ENCODE measurements at regions not wholly inside any gene's neighbourhood (a gene's known extent, or its start where the extent isn't known, plus 50 kb on each side); places are given as distances from the start of the nearest gene placed in this dataset.

DNA sequence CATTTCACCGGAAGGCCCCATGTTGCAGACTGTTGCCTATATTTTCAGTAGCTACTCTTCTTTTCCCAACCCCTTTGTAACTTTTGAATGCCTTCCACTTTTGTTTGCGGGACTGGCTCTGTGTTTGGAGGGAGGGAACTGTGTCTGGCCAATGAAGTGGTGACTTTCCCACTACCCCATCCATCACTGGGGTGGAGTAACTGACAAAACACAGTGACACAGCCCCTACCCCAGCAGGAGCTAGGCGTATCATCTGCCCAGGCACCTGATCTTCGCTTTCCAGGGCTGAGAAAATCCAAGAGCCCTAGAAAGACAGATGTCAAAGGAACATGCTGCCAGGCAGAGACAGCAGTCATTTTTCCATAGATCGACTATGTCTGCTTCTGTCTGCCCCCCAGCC lies 710.6 kb upstream of the CELF2 start:
- DNase-seq (ENCODE audit: low spot score in 2 of 2), result no peak
- H3K9me3 Mint-ChIP-seq, result peaks cover 7% of the 10 kb centered on the region
- H3K36me3 Mint-ChIP-seq, result no peaks in the 10 kb centered on the region
- no peak overlapping the region for H3K27ac Mint-ChIP-seq
- H3K4me3 Mint-ChIP-seq, result no peak overlapping the region
- ATAC-seq, result no peak
- H3K4me1 Mint-ChIP-seq, result no peaks in the 10 kb centered on the region

GRCh38 chr10:10307551-10307950 lies 710.1 kb upstream of the CELF2 start:
- Mint-ChIP-seq H3K9me3 (peaks cover 7% of the 10 kb centered on the region), H3K36me3 (no peaks in the 10 kb centered on the region), H3K27ac (no peak overlapping the region), H3K4me1 (no peaks in the 10 kb centered on the region), H3K4me3 (no peak overlapping the region)
- DNase-seq (ENCODE audit: low spot score in 2 of 2), result no peak
- ATAC-seq, result no peak

- Mint-ChIP-seq H3K9me3 (peaks cover 7% of the 10 kb centered on the region), H3K4me3 (no peak overlapping the region), H3K4me1 (no peaks in the 10 kb centered on the region), H3K36me3 (no peaks in the 10 kb centered on the region), H3K27ac (no peak overlapping the region)
- ATAC-seq, result no peak
- no peak for DNase-seq (ENCODE audit: low spot score in 2 of 2)
Measured at GRCh38 chr10:10310498-10310897, 707.2 kb upstream of the CELF2 start.

- no peak overlapping the region for H3K27ac Mint-ChIP-seq
- peaks cover 7% of the 10 kb centered on the region for H3K9me3 Mint-ChIP-seq
- no peak for ATAC-seq
- H3K36me3 Mint-ChIP-seq, result no peaks in the 10 kb centered on the region
- no peak for DNase-seq (ENCODE audit: low spot score in 2 of 2)
- no peaks in the 10 kb centered on the region for H3K4me1 Mint-ChIP-seq
- H3K4me3 Mint-ChIP-seq, result no peak overlapping the region
Measured at GRCh38 chr10:10311966-10312365, 705.7 kb upstream of the CELF2 start.

DNA sequence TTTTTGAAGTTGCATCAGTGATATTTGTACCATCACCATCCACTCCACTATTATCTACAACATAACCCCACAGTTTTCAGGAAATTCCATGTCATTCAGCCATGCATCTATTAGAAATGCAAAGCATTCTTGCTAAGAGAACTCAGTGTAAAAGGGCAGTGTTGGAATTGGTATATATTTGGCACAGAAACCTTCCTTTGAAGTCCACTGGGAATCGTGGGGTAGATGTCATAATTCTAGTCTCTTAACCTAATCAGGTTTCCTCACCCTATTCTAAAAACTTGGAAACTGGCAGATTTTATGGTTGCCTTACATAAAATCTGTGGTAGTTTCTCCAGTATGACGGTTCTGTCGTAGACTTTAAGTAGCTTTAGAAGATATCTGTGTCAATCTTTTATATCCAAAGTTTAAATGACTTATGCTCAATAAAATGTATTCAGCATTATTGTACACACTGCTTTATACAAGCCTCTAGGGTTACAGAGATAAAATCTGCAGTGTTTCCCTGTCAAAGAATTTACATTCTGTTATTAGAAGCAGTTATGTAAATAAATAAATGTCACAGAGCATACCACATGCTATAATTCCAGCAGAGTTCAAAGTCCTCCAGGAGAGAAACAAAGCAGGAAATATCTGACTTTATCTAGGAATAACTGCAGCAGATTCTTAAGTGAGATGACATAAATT lies 704.4 kb upstream of the CELF2 start:
- H3K27ac Mint-ChIP-seq, result no peak overlapping the region
- H3K4me1 Mint-ChIP-seq, result no peaks in the 10 kb centered on the region
- DNase-seq (ENCODE audit: low spot score in 2 of 2) (no peak), ATAC-seq (no peak)
- H3K9me3 Mint-ChIP-seq, result peaks cover 7% of the 10 kb centered on the region
- no peak overlapping the region for H3K4me3 Mint-ChIP-seq
- no peaks in the 10 kb centered on the region for H3K36me3 Mint-ChIP-seq

- H3K27ac Mint-ChIP-seq, result no peak overlapping the region
- H3K4me1 Mint-ChIP-seq, result no peaks in the 10 kb centered on the region
- H3K9me3 Mint-ChIP-seq, result peaks cover 5% of the 10 kb centered on the region
- no peak for DNase-seq (ENCODE audit: low spot score in 2 of 2)
- no peak overlapping the region for H3K4me3 Mint-ChIP-seq
- ATAC-seq, result no peak
- no peaks in the 10 kb centered on the region for H3K36me3 Mint-ChIP-seq
Measured at GRCh38 chr10:10314626-10315025, 703.0 kb upstream of the CELF2 start.

GRCh38 chr10:10315989-10316388 lies 701.7 kb upstream of the CELF2 start:
- H3K9me3 Mint-ChIP-seq, result no peaks in the 10 kb centered on the region
- H3K27ac Mint-ChIP-seq, result no peak overlapping the region
- H3K4me1 Mint-ChIP-seq, result no peaks in the 10 kb centered on the region
- H3K36me3 Mint-ChIP-seq, result no peaks in the 10 kb centered on the region
- no peak for DNase-seq (ENCODE audit: low spot score in 2 of 2)
- no peak for ATAC-seq
- H3K4me3 Mint-ChIP-seq, result no peak overlapping the region

GRCh38 chr10:10317151-10317550 lies 700.5 kb upstream of the CELF2 start:
- no peaks in the 10 kb centered on the region for H3K4me1 Mint-ChIP-seq
- ATAC-seq (no peak), DNase-seq (ENCODE audit: low spot score in 2 of 2) (no peak)
- H3K4me3 Mint-ChIP-seq, result no peak overlapping the region
- no peaks in the 10 kb centered on the region for H3K36me3 Mint-ChIP-seq
- no peak overlapping the region for H3K27ac Mint-ChIP-seq
- peaks cover 2% of the 10 kb centered on the region for H3K9me3 Mint-ChIP-seq

DNA sequence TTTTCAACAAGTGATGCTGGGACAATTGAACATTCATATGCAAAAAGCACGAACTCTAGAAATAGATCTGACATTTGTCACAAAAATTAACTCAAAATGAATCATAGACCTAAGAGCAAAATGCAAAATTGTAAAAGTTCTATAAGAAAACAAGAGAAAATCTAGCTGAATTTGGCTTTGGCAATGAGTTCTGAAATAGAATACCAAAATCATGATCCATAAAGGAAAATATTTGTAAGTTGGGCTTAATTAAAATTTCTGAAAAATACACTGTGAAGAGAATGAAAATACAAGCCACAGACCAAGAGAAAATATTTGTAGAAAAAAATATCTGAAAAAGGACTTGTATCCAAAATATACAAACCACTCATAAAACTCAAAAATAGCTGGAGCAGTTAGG lies 698.8 kb upstream of the CELF2 start:
- no peaks in the 10 kb centered on the region for H3K36me3 Mint-ChIP-seq

DNA sequence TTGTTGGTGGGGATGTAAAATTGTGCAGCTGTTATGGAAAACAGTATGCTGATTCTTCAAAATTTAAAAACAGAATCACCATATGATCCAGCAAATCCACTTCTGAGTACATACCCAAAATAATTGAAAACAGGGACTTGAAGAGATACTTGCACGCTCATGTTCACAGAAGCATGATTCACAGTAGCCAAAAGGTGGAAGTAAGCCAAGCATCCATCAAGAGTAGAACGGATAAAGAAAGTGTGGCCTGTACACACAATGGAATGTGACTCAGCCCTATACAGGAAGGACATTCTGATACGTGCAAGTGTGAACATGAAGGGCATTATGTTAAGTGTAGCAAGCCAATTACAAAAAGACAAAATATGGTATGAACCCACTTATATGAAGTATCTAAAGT lies 696.7 kb upstream of the CELF2 start:
- no peak overlapping the region for H3K4me3 Mint-ChIP-seq
- no peaks in the 10 kb centered on the region for H3K4me1 Mint-ChIP-seq
- ATAC-seq (no peak), DNase-seq (ENCODE audit: low spot score in 2 of 2) (no peak)
- H3K36me3 Mint-ChIP-seq, result no peaks in the 10 kb centered on the region
- H3K27ac Mint-ChIP-seq, result no peak overlapping the region
- peaks cover 6% of the 10 kb centered on the region for H3K9me3 Mint-ChIP-seq

More for the DNA sequence above, 698.8 kb upstream of the CELF2 start:
- Mint-ChIP-seq H3K9me3 (peaks cover 6% of the 10 kb centered on the region), H3K27ac (no peak overlapping the region), H3K4me1 (no peaks in the 10 kb centered on the region), H3K4me3 (no peak overlapping the region)
- no peak for DNase-seq (ENCODE audit: low spot score in 2 of 2)
- ATAC-seq, result no peak

- no peaks in the 10 kb centered on the region for H3K4me1 Mint-ChIP-seq
- DNase-seq (ENCODE audit: low spot score in 2 of 2) (no peak), ATAC-seq (no peak)
- H3K9me3 Mint-ChIP-seq, result peaks cover 5% of the 10 kb centered on the region
- no peak overlapping the region for H3K27ac Mint-ChIP-seq
- no peak overlapping the region for H3K4me3 Mint-ChIP-seq
- H3K36me3 Mint-ChIP-seq, result no peaks in the 10 kb centered on the region
Measured at GRCh38 chr10:10326116-10326515, 691.6 kb upstream of the CELF2 start.

DNA sequence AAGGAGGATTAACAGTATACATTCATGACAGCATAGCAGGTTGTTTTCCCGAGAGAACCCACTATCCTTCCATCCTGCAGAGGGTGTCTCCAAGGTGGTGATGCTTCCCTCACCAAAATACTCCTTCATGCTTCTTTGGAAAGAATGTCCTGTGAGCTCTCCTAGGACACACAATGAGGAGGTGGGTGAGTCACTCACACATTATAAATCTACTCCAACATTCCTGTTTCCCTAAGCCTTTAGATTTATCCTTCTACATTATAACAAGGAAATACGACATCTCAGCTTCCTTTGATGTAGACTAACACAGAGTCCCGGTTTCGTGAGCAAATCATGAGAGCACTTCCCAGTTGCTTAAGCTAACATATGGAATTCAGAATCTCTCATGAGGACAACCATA lies 689.7 kb upstream of the CELF2 start:
- Mint-ChIP-seq H3K27ac (no peak overlapping the region), H3K36me3 (no peaks in the 10 kb centered on the region), H3K4me3 (no peak overlapping the region), H3K9me3 (peaks cover 4% of the 10 kb centered on the region), H3K4me1 (no peaks in the 10 kb centered on the region)
- DNase-seq (ENCODE audit: low spot score in 2 of 2) (no peak), ATAC-seq (no peak)

GRCh38 chr10:10330418-10330817 lies 687.3 kb upstream of the CELF2 start:
- Mint-ChIP-seq H3K36me3 (no peaks in the 10 kb centered on the region), H3K27ac (no peak overlapping the region), H3K9me3 (no peaks in the 10 kb centered on the region), H3K4me1 (no peaks in the 10 kb centered on the region), H3K4me3 (no peak overlapping the region)
- ATAC-seq, result no peak
- DNase-seq (ENCODE audit: low spot score in 2 of 2), result no peak

GRCh38 chr10:10332786-10333185 lies 684.9 kb upstream of the CELF2 start:
- Mint-ChIP-seq H3K4me1 (no peaks in the 10 kb centered on the region), H3K27ac (no peak overlapping the region), H3K4me3 (no peak overlapping the region), H3K36me3 (no peaks in the 10 kb centered on the region), H3K9me3 (no peaks in the 10 kb centered on the region)
- ATAC-seq (no peak), DNase-seq (ENCODE audit: low spot score in 2 of 2) (no peak)

DNA sequence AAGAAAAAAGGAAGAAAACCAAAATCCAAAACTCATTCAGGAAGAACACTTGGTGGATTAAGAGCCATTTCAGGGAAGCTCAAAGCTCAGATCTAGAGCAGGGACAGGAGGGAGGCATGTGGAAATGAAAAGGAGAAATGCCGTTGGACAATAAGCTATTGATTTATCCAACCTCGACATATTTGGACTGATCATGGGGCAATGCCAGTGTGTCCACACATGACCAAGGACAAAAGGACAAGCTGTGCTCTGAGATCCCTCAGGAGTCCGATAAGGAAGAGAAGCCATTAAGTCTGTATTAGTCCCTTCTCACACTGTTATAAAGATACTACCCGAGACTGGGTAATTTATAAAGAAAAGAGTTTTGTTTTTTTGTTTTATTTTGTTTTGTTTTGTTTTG lies 684.0 kb upstream of the CELF2 start:
- DNase-seq (ENCODE audit: low spot score in 2 of 2) (no peak), ATAC-seq (no peak)
- Mint-ChIP-seq H3K9me3 (no peaks in the 10 kb centered on the region), H3K27ac (no peak overlapping the region), H3K4me3 (no peak overlapping the region), H3K4me1 (no peaks in the 10 kb centered on the region), H3K36me3 (no peaks in the 10 kb centered on the region)

GRCh38 chr10:10338339-10338738 lies 679.3 kb upstream of the CELF2 start:
- DNase-seq (ENCODE audit: low spot score in 2 of 2), result no peak
- no peak overlapping the region for H3K27ac Mint-ChIP-seq
- no peaks in the 10 kb centered on the region for H3K9me3 Mint-ChIP-seq
- H3K36me3 Mint-ChIP-seq, result no peaks in the 10 kb centered on the region
- ATAC-seq, result no peak
- no peaks in the 10 kb centered on the region for H3K4me1 Mint-ChIP-seq
- no peak overlapping the region for H3K4me3 Mint-ChIP-seq

Data from stimulated activated effector memory CD8-positive, alpha-beta T cell treated with anti-CD3 and anti-CD28 coated beads, Interleukin-12 subunit alpha, Interleukin-12 subunit beta, amount 100 ng/mL, for 72 hours (primary cell).